Progenitor cell of endocrine pancreas (in vitro differentiated cells): ENCODE measurements at regions not wholly inside any gene's neighbourhood (a gene's known extent, or its start where the extent isn't known, plus 50 kb on each side); places are given as distances from the start of the nearest gene placed in this dataset.

ENCODE experiments used
- DNase-seq: peaks from one replicate; pipeline ENCODE4 v3.0.0; 2021; ENCODE audit warnings: low spot score; ENCODE audit not compliant: unreplicated experiment
- H3K27ac Mint-ChIP-seq: 2 replicates; pipeline ENCODE4 v1.8.0; 2021; ENCODE audit warnings: mild to moderate bottlenecking, moderate library complexity, mixed read lengths
- H3K27me3 Mint-ChIP-seq: 2 replicates; pipeline ENCODE4 v1.8.0; 2021; ENCODE audit warnings: mixed read lengths
- H3K36me3 Mint-ChIP-seq: 2 replicates; pipeline ENCODE4 v1.8.0; 2022; ENCODE audit warnings: mixed read lengths; ENCODE audit not compliant: insufficient read depth
- H3K4me1 Mint-ChIP-seq: 2 replicates; pipeline ENCODE4 v1.8.0; 2021; ENCODE audit warnings: low read depth, mixed read lengths
- H3K4me3 Mint-ChIP-seq: 2 replicates; pipeline ENCODE4 v1.8.0; 2021; ENCODE audit warnings: low read depth, mild to moderate bottlenecking, moderate library complexity, mixed read lengths
- H3K9me3 Mint-ChIP-seq: 2 replicates; pipeline ENCODE4 v1.8.0; 2021; ENCODE audit warnings: low read depth, mixed read lengths
- CTCF ChIP-seq: fragments of 200-600 bp; sonication (generic); IDR thresholded peaks from one replicate; pipeline ENCODE4 v1.5.0; 2021; ENCODE audit warnings: antibody characterized with exemption, mild to moderate bottlenecking; ENCODE audit not compliant: unreplicated experiment

GRCh38 chr10:85187047-85187446 lies 858.7 kb downstream of the CCSER2 start:
- H3K4me1 Mint-ChIP-seq = no peaks in the 10 kb centered on the region
- no peak overlapping the region for H3K27ac Mint-ChIP-seq
- peaks cover 8% of the 10 kb centered on the region for H3K9me3 Mint-ChIP-seq
- TF ChIP-seq CTCF = no peak
- H3K27me3 Mint-ChIP-seq = peaks cover 3% of the 10 kb centered on the region
- no peak for DNase-seq
- no peak overlapping the region for H3K4me3 Mint-ChIP-seq
- H3K36me3 Mint-ChIP-seq = no peaks in the 10 kb centered on the region

- no peak for DNase-seq
- Mint-ChIP-seq H3K4me3 (no peak overlapping the region), H3K36me3 (no peaks in the 10 kb centered on the region), H3K4me1 (peaks cover 2% of the 10 kb centered on the region), H3K9me3 (peaks cover 8% of the 10 kb centered on the region), H3K27ac (no peak overlapping the region), H3K27me3 (peaks cover 3% of the 10 kb centered on the region)
- TF ChIP-seq CTCF = no peak
These were observed 860.5 kb downstream of the CCSER2 start for GRCh38 chr10:85188770-85189484.

DNA sequence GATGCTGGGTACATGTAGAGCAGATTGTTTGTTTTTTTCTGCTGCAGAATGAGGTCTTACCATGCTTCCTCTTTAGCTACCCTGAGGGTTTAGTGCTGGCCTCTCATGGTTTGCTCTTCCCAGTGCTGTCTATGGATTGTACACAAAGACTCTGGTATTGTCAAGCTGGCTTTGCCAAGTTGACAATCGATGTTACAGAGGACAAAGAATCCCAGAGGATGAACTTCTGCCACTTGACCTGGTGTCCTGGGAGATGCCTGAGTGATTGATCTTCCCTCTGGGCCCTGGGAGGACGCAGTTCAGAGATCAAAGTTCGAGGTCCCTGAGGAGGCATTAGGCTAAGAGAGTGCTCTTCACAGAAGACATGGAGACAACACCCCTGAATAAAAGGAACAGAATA lies 865.4 kb downstream of the CCSER2 start:
- H3K9me3 Mint-ChIP-seq = no peaks in the 10 kb centered on the region

DNA sequence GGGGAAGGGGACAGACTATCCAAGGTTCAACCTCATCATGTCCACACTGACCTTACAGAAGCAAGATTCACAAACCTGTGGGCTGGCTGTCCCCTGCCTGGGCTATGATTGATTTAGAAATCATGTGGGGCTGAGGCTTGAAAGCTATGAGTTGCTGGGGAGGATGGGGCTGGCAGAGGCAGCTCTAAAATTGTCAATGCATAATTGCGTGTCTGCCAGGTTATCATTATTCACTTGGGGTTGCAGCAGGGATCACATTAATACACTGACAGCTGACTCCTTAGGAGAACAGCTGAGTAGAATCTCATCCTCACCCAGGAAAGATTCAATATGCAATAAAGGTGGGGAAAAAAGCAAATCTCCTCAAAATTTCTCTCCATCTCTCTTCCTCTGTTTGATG lies 866.3 kb downstream of the CCSER2 start:
- no peak overlapping the region for H3K4me3 Mint-ChIP-seq
- H3K27me3 Mint-ChIP-seq = peaks cover 11% of the 10 kb centered on the region
- no peak overlapping the region for H3K27ac Mint-ChIP-seq
- no peak for TF ChIP-seq CTCF
- peaks cover 2% of the 10 kb centered on the region for H3K4me1 Mint-ChIP-seq
- no peaks in the 10 kb centered on the region for H3K36me3 Mint-ChIP-seq
- no peaks in the 10 kb centered on the region for H3K9me3 Mint-ChIP-seq
- no peak for DNase-seq

More for the DNA sequence above, 865.4 kb downstream of the CCSER2 start:
- DNase-seq = no peak
- H3K27me3 Mint-ChIP-seq = peaks cover 11% of the 10 kb centered on the region
- H3K27ac Mint-ChIP-seq = peak overlapping the region; percentile 56
- no peak overlapping the region for H3K4me3 Mint-ChIP-seq
- TF ChIP-seq CTCF = no peak
- peaks cover 2% of the 10 kb centered on the region for H3K4me1 Mint-ChIP-seq
- H3K36me3 Mint-ChIP-seq = no peaks in the 10 kb centered on the region

DNA sequence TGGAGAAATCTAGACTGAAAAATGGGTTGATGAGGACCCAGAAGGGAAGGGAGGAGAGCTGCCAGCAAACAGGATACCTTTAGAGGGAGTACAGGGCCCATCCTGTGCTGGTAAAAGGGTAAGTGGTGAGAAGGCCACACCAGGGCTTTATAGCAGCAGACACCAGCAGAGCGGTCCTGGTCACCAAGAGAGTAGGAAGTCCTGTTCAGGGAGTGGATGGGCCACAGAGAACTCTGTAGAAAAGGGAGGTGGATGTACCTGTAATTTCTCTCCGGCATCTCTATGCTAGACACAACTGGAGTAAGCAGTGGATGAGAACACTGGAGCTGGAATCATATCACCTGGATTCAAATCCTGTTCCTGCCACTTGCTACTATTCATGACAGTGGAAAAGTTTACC lies 867.2 kb downstream of the CCSER2 start:
- H3K27ac Mint-ChIP-seq = no peak overlapping the region

More for the DNA sequence above, 867.2 kb downstream of the CCSER2 start:
- Mint-ChIP-seq H3K9me3 (no peaks in the 10 kb centered on the region), H3K36me3 (no peaks in the 10 kb centered on the region), H3K4me3 (no peak overlapping the region), H3K4me1 (peaks cover 2% of the 10 kb centered on the region), H3K27me3 (peaks cover 11% of the 10 kb centered on the region)
- TF ChIP-seq CTCF = no peak
- no peak for DNase-seq
